Suprapubic skin (tissue), 4 donors: ENCODE measurements at regions not wholly inside any gene's neighbourhood (a gene's known extent, or its start where the extent isn't known, plus 50 kb on each side); places are given as distances from the start of the nearest gene placed in this dataset.
"Not testable (repeated sequence)": the region's sequence is repeated elsewhere in the genome, so short reads cannot be mapped to it uniquely, and the experiment has no call there.

ENCODE experiments used
- DNase-seq, 2 donors: peaks; one replicate each; pipeline ENCODE4 v3.0.0-alpha.2; 2019; ENCODE audit warnings: low spot score in 2 of 2
- H3K27ac ChIP-seq: fragments of 200-600 bp; sonication (generic); one replicate; pipeline ENCODE4 v1.5.1; 2019
- H3K27me3 ChIP-seq: fragments of 200-600 bp; sonication (generic); one replicate; pipeline ENCODE4 v1.5.1; 2019
- H3K36me3 ChIP-seq: fragments of 200-600 bp; sonication (generic); one replicate; pipeline ENCODE4 v1.5.1; 2019
- H3K4me1 ChIP-seq: fragments of 200-600 bp; sonication (generic); one replicate; pipeline ENCODE4 v1.5.1; 2019
- H3K4me3 ChIP-seq: fragments of 200-600 bp; sonication (generic); one replicate; pipeline ENCODE4 v1.5.1; 2019; ENCODE audit warnings: mild to moderate bottlenecking
- H3K9me3 ChIP-seq: fragments of 200-600 bp; sonication (generic); one replicate; pipeline ENCODE4 v1.5.1; 2019
- CTCF ChIP-seq, 2 donors: fragments of 200-600 bp in 1 of 2; fragments of 450-650 bp in 1 of 2; sonication (generic) in 1 of 2; IDR thresholded peaks; one replicate each; pipeline ENCODE4 v1.5.1; 2016 to 2019; ENCODE audit warnings: antibody characterized with exemption in 2 of 2, mild to moderate bottlenecking in 1 of 2, moderate library complexity in 1 of 2
- EP300 ChIP-seq: sonication (generic); formaldehyde crosslinking; IDR thresholded peaks from one replicate; pipeline ENCODE4 v1.6.1; 2017; ENCODE audit warnings: antibody characterized with exemption
- POLR2A ChIP-seq, 2 donors: fragments of 450-650 bp; IDR thresholded peaks; one replicate each; pipeline ENCODE4 v1.6.1; 2017; ENCODE audit warnings: antibody characterized with exemption in 2 of 2, mild to moderate bottlenecking in 2 of 2, moderate library complexity in 2 of 2
- POLR2AphosphoS5 ChIP-seq, 3 donors: sonication (generic); formaldehyde crosslinking; IDR thresholded peaks; one replicate each; pipeline ENCODE4 v1.6.1; 2017; ENCODE audit warnings: antibody characterized with exemption in 3 of 3
- WGBS: methylation state at CpG from one replicate; pipeline ENCODE4 v1.1.5; 2018; 5-methylcytosine and 5-hydroxymethylcytosine counted together

- Histone ChIP-seq H3K27me3 (no peaks in the 10 kb centered on the region), H3K4me1 (no peaks in the 10 kb centered on the region), H3K9me3 (no peaks in the 10 kb centered on the region), H3K27ac (no peak overlapping the region), H3K36me3 (no peaks in the 10 kb centered on the region), H3K4me3 (no peak overlapping the region)
- no peak for TF ChIP-seq CTCF (IDR thresholded peaks at IDR 0.05)
- no peak for TF ChIP-seq EP300
- no peak for TF ChIP-seq POLR2A (IDR thresholded peaks at IDR 0.05)
- no peak for TF ChIP-seq POLR2AphosphoS5 (IDR thresholded peaks at IDR 0.05)
- WGBS, result 43% methylated on average over 4 of the region's 4 CpGs
- no peak for DNase-seq
These were observed 738.6 kb downstream of the PCDH7 start for GRCh38 chr4:31458813-31459212.

- no peaks in the 10 kb centered on the region for H3K36me3 ChIP-seq
- H3K9me3 ChIP-seq, result no peaks in the 10 kb centered on the region
- H3K27me3 ChIP-seq, result no peaks in the 10 kb centered on the region
- no peaks in the 10 kb centered on the region for H3K4me1 ChIP-seq
- 61% methylated on average over 5 of the region's 5 CpGs for WGBS
- H3K4me3 ChIP-seq, result no peak overlapping the region
- no peak overlapping the region for H3K27ac ChIP-seq
- DNase-seq, result no peak
- TF ChIP-seq EP300 (no peak), POLR2AphosphoS5 (IDR thresholded peaks at IDR 0.05) (no peak), POLR2A (IDR thresholded peaks at IDR 0.05) (no peak), CTCF (IDR thresholded peaks at IDR 0.05) (no peak)
These were observed 741.3 kb downstream of the PCDH7 start for GRCh38 chr4:31461421-31461820.

- TF ChIP-seq POLR2A (IDR thresholded peaks at IDR 0.05), result no peak
- no peak for TF ChIP-seq EP300
- no peak overlapping the region for H3K4me3 ChIP-seq
- DNase-seq, result no peak
These were observed 747.6 kb downstream of the PCDH7 start for GRCh38 chr4:31467781-31468180.

GRCh38 chr4:31474221-31474620, 754.1 kb downstream of the PCDH7 start:
- Histone ChIP-seq H3K27ac (no peak overlapping the region), H3K4me1 (no peaks in the 10 kb centered on the region), H3K4me3 (no peak overlapping the region), H3K36me3 (no peaks in the 10 kb centered on the region), H3K27me3 (no peaks in the 10 kb centered on the region), H3K9me3 (no peaks in the 10 kb centered on the region)
- DNase-seq, result no peak
- 54% methylated on average over 1 of the region's 1 CpG for WGBS
- TF ChIP-seq POLR2AphosphoS5 (IDR thresholded peaks at IDR 0.05) (no peak), EP300 (no peak), POLR2A (IDR thresholded peaks at IDR 0.05) (no peak), CTCF (IDR thresholded peaks at IDR 0.05) (no peak)

More at GRCh38 chr4:31467781-31468180, 747.6 kb downstream of the PCDH7 start:
- WGBS, result 51% methylated on average over 3 of the region's 3 CpGs
- Histone ChIP-seq H3K9me3 (no peaks in the 10 kb centered on the region), H3K36me3 (no peaks in the 10 kb centered on the region), H3K27ac (no peak overlapping the region), H3K4me1 (no peaks in the 10 kb centered on the region), H3K27me3 (no peaks in the 10 kb centered on the region)

- Histone ChIP-seq H3K27ac (no peak overlapping the region), H3K36me3 (no peaks in the 10 kb centered on the region), H3K27me3 (no peaks in the 10 kb centered on the region), H3K4me1 (no peaks in the 10 kb centered on the region), H3K4me3 (no peak overlapping the region), H3K9me3 (no peaks in the 10 kb centered on the region)
- whole genome bisulfite sequencing, result 94% methylated on average over 1 of the region's 1 CpG
- TF ChIP-seq EP300 (no peak), POLR2A (IDR thresholded peaks at IDR 0.05) (no peak), POLR2AphosphoS5 (IDR thresholded peaks at IDR 0.05) (no peak), CTCF (IDR thresholded peaks at IDR 0.05) (no peak)
- DNase-seq, result no peak
These were observed 762.5 kb downstream of the PCDH7 start for GRCh38 chr4:31482691-31483090.

GRCh38 chr4:31499216-31499615, 779.0 kb downstream of the PCDH7 start:
- not testable (repeated sequence) for H3K4me1 ChIP-seq, H3K9me3 ChIP-seq, H3K27me3 ChIP-seq, H3K27ac ChIP-seq, DNase-seq, H3K4me3 ChIP-seq, H3K36me3 ChIP-seq
- 82% methylated on average over 3 of the region's 3 CpGs for WGBS
